ENCODE measurements at regions not wholly inside any gene's neighbourhood (a gene's known extent, or its start where the extent isn't known, plus 50 kb on each side); places are given as distances from the start of the nearest gene placed in this dataset.
"Not testable (repeated sequence)": the region's sequence is repeated elsewhere in the genome, so short reads cannot be mapped to it uniquely, and the experiment has no call there.

DNA sequence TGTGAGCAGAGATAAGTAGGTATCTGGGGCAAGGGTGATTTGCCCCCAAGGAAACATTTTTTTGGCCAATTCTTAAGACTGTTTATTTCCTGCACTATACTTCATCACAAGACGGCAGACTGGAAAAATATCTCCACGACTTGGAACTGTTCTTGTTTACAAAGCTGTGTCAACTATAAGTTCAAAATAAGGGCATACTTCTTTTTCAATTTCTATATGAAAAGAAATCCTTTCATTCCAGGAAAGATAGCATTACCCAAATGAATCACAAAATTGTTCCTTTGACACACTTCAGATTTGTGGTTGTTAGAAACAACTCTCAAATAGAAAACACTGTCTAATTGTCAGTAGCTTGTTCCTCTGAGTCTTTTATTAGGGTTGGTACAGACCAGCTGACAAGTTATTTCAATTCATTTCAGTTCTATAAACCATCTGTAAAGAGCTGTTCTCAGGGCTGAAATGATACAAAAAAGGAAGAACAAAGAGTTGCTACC is 212.9 kb upstream of the PRDM1 start:
- no peak overlapping the region for H3K4me3 ChIP-seq (ENCODE audit: low read length)
- H3K9me3 ChIP-seq (replicated peaks; ENCODE audit: low read length) = no peaks in the 10 kb centered on the region
- H3K9ac ChIP-seq (ENCODE audit: low read depth, low read length) = no peak overlapping the region
- H3K27me3 ChIP-seq (ENCODE audit: control insufficient read depth, insufficient read depth, low read length) = no peaks in the 10 kb centered on the region
- H3K36me3 ChIP-seq (ENCODE audit: insufficient read depth, low read length) = no peaks in the 10 kb centered on the region
- H3K4me2 ChIP-seq (ENCODE audit: low read length) = no peak overlapping the region
- H3K4me1 ChIP-seq (ENCODE audit: control insufficient read depth, insufficient read depth, low read length) = no peaks in the 10 kb centered on the region

DNA sequence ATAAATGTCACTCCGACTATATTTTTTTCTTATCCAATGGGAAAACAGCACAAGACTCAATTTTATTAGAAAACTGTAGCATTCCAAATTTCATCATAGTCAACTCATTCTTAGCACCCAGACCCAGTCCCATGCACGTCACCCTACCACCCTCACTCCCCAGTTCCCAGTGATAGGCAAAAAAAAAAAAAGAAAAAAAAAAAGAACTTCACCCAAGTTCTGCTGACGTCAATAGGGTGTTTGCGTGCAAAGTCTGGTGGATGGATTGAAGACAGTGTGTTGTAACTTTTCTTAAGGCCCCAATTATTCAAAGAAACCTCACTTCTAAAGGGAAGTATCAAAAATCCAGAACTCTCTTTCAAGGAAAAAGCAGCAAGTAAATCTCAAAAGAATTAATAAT is 213.9 kb upstream of the PRDM1 start:
- Histone ChIP-seq H3K4me3 (ENCODE audit: low read length) (no peak overlapping the region), H3K9me3 (replicated peaks; ENCODE audit: low read length) (no peaks in the 10 kb centered on the region), H3K4me2 (ENCODE audit: low read length) (no peak overlapping the region), H3K27me3 (ENCODE audit: control insufficient read depth, insufficient read depth, low read length) (no peaks in the 10 kb centered on the region), H3K9ac (ENCODE audit: low read depth, low read length) (no peak overlapping the region), H3K36me3 (ENCODE audit: insufficient read depth, low read length) (no peaks in the 10 kb centered on the region), H3K4me1 (ENCODE audit: control insufficient read depth, insufficient read depth, low read length) (no peaks in the 10 kb centered on the region)

DNA sequence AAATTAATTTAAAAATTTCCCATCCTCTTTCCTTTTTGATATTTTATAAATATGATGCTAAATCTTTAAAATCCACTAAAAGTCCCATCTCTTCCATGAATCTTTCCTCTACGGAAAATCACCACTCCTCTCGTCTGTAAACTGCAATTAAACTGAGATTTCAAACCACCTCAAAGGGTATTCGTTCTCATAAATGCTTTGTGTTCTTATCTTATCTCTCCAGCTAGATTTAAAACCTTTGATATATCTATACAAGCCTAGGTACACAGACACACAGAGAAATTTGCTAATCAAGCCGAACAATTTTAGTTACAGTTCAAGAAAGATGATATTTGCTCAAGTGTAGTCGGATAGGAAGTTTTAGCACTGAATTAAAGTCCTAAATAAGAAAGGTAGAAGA is 214.6 kb upstream of the PRDM1 start:
- H3K4me3 ChIP-seq (ENCODE audit: low read length) = no peak overlapping the region
- no peaks in the 10 kb centered on the region for H3K9me3 ChIP-seq (replicated peaks; ENCODE audit: low read length)
- H3K36me3 ChIP-seq (ENCODE audit: insufficient read depth, low read length) = no peaks in the 10 kb centered on the region
- no peaks in the 10 kb centered on the region for H3K27me3 ChIP-seq (ENCODE audit: control insufficient read depth, insufficient read depth, low read length)
- no peak overlapping the region for H3K9ac ChIP-seq (ENCODE audit: low read depth, low read length)
- H3K4me2 ChIP-seq (ENCODE audit: low read length) = no peak overlapping the region
- H3K4me1 ChIP-seq (ENCODE audit: control insufficient read depth, insufficient read depth, low read length) = no peaks in the 10 kb centered on the region

DNA sequence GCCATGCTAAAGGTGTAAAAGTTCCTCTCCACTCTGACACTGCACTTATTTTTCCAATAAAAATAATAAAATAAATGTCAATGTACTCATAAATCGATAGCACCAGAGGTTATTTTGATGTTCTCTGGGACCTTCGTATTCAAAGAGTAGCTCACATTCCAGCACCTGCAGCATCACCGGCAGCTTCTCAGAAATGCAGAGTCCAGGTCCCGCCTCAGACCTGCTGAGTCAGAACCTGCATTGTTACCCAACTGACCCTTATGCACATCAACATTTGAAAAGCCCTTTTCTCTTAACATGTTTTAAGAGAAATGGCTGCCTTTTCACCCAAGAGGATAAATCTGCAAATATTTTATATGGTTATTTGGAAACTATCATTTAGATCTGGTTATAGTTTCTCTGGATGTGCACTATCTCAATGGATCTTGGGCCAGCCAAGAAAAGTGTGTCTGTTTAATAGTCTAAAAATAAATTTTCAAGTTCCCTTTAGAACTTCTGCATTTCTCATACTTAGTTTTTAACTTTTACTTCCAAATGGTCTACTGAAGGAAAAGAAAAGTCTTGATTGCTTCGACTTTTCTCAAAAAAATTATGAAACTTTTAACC is 216.2 kb upstream of the PRDM1 start:
- H3K4me3 ChIP-seq (ENCODE audit: low read length) = no peak overlapping the region
- no peaks in the 10 kb centered on the region for H3K27me3 ChIP-seq (ENCODE audit: control insufficient read depth, insufficient read depth, low read length)
- H3K9me3 ChIP-seq (replicated peaks; ENCODE audit: low read length) = no peaks in the 10 kb centered on the region
- no peak overlapping the region for H3K4me2 ChIP-seq (ENCODE audit: low read length)
- no peak overlapping the region for H3K9ac ChIP-seq (ENCODE audit: low read depth, low read length)
- no peaks in the 10 kb centered on the region for H3K36me3 ChIP-seq (ENCODE audit: insufficient read depth, low read length)
- H3K4me1 ChIP-seq (ENCODE audit: control insufficient read depth, insufficient read depth, low read length) = no peaks in the 10 kb centered on the region

DNA sequence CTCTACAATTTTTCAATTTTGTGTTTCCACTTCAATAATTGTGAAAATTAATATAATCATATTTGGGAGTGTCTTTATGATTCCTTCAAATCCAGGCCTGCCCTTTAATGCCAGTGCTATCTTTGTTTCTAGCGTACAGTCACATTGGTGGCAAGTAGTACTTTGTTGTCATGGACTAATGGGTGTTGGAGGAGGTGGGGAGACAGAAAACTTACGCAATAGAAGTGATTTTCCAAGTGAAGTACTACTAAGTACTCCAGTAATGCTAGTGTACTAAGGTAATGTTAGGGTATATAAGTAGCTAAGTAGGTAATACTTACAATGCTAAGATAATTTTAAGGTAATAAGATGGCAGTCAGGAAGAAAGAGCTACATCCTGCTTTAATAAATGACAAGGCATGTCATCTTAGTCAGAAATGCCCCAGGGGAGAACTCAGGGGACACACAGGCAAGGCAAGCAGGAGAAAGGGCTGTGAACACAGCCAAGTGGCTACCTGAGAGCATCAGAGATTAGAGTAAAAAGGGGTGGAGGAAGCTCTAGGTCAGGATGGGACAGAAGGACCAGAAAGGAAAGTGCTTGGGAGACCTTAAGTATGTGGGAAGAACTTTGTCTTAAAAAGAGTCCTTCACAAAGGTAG is 217.2 kb upstream of the PRDM1 start:
- H3K36me3 ChIP-seq (ENCODE audit: insufficient read depth, low read length) = no peaks in the 10 kb centered on the region
- H3K9me3 ChIP-seq (replicated peaks; ENCODE audit: low read length) = no peaks in the 10 kb centered on the region
- no peaks in the 10 kb centered on the region for H3K4me1 ChIP-seq (ENCODE audit: control insufficient read depth, insufficient read depth, low read length)
- H3K27me3 ChIP-seq (ENCODE audit: control insufficient read depth, insufficient read depth, low read length) = no peaks in the 10 kb centered on the region
- H3K4me2 ChIP-seq (ENCODE audit: low read length) = no peak overlapping the region
- H3K4me3 ChIP-seq (ENCODE audit: low read length) = no peak overlapping the region
- no peak overlapping the region for H3K9ac ChIP-seq (ENCODE audit: low read depth, low read length)

DNA sequence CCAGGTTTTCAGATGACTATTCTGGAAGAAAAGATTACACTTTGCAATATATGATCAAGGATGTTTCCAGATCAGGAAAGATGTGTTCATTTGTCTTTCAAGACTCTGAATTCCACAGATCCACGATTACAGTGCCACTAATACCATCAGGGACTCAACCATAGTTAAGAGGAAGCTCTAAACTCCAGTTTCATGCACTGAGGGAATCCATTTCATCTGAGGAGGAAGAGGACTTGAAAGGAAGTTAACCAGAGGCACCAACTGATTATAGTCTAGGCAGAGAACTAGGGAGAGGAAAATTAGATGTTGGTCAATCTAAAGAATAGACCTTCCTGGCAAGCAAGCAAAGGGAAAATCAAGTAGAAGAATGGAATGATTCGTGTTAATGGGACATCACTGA is 218.3 kb upstream of the PRDM1 start:
- Histone ChIP-seq H3K9ac (ENCODE audit: low read depth, low read length) (no peak overlapping the region), H3K36me3 (ENCODE audit: insufficient read depth, low read length) (no peaks in the 10 kb centered on the region), H3K4me3 (ENCODE audit: low read length) (no peak overlapping the region), H3K9me3 (replicated peaks; ENCODE audit: low read length) (no peaks in the 10 kb centered on the region), H3K4me2 (ENCODE audit: low read length) (no peak overlapping the region), H3K27me3 (ENCODE audit: control insufficient read depth, insufficient read depth, low read length) (peaks cover 3% of the 10 kb centered on the region), H3K4me1 (ENCODE audit: control insufficient read depth, insufficient read depth, low read length) (no peaks in the 10 kb centered on the region)

DNA sequence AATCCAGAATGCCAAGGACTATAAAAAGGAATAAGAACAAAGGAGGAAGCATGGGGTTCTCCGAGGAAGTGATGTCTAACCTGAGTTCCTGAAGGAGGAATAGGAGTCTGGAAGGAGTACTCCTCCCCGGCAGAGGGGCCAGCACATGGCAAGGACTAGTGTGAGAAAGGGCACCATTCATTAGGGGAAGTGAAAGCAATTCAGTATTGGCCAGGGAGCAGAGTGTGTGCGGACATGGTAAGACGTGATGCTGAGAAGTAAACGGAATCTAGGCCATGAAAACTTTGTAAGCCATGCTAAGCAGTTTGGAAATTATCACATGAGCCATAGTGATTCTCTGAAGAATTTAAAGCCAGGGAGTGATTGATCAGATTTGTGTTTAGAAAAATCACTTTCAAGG is 218.9 kb upstream of the PRDM1 start:
- H3K27me3 ChIP-seq (ENCODE audit: control insufficient read depth, insufficient read depth, low read length) = peaks cover 3% of the 10 kb centered on the region
- no peaks in the 10 kb centered on the region for H3K4me1 ChIP-seq (ENCODE audit: control insufficient read depth, insufficient read depth, low read length)

DNA sequence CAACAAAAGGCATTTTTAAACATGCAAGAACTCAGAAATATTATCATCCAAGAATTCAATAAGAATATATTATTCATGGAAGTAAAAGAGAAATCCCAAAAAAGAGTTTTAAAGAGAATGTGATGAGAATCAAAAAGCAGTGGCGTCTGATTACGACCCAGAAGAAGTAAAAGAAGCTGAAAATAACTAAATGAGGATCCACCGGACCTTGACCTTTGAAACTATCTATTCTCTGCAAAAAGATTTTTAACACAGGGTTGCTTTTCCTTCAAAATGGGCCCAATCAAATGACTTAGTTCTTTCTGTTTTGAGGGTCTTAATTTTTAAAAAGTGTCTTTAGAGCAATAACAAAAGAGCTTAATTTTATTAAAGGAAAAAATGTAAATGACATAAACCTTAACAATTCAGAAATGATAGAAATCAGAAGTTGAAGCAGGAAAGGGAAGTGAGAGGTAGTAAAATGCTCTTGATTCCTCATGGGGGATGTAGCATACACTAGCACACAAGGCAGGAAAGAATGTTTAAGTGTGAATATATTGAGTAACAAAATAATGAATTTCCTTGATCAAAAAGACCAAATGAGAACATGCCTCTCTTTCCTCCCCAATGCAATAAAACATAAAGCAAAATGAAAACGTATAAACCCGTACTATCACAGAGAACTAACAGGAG is 223.1 kb upstream of the PRDM1 start:
- no peaks in the 10 kb centered on the region for H3K9me3 ChIP-seq (replicated peaks; ENCODE audit: low read length)
- H3K27me3 ChIP-seq (ENCODE audit: control insufficient read depth, insufficient read depth, low read length) = peaks cover 3% of the 10 kb centered on the region
- no peak overlapping the region for H3K9ac ChIP-seq (ENCODE audit: low read depth, low read length)
- no peak overlapping the region for H3K4me3 ChIP-seq (ENCODE audit: low read length)
- no peaks in the 10 kb centered on the region for H3K36me3 ChIP-seq (ENCODE audit: insufficient read depth, low read length)
- no peak overlapping the region for H3K4me2 ChIP-seq (ENCODE audit: low read length)
- H3K4me1 ChIP-seq (ENCODE audit: control insufficient read depth, insufficient read depth, low read length) = no peaks in the 10 kb centered on the region

More for the DNA sequence above, 218.9 kb upstream of the PRDM1 start:
- H3K4me3 ChIP-seq (ENCODE audit: low read length) = no peak overlapping the region
- H3K9ac ChIP-seq (ENCODE audit: low read depth, low read length) = no peak overlapping the region
- H3K4me2 ChIP-seq (ENCODE audit: low read length) = no peak overlapping the region
- no peaks in the 10 kb centered on the region for H3K36me3 ChIP-seq (ENCODE audit: insufficient read depth, low read length)
- no peaks in the 10 kb centered on the region for H3K9me3 ChIP-seq (replicated peaks; ENCODE audit: low read length)

DNA sequence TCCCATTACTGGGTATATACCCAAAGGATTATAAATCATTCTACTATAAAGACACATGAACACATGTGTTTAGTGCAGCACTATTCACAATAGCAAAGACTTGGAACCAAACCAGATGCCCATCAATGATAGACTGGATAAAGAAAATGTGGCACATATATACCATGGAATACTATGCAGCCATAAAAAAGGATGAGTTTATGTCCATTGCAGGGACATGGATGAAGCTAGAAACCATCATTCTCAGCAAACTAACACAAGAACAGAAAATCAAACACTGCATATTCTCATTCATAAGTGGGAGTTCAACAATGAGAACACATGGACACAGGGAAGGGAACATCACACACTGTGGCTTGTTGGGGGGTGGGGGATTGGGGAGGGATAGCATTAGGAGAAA is 225.2 kb upstream of the PRDM1 start:
- H3K4me1 ChIP-seq (ENCODE audit: control insufficient read depth, insufficient read depth, low read length); H3K4me2 ChIP-seq (ENCODE audit: low read length); H3K9me3 ChIP-seq (replicated peaks; ENCODE audit: low read length); H3K4me3 ChIP-seq (ENCODE audit: low read length); H3K36me3 ChIP-seq (ENCODE audit: insufficient read depth, low read length); H3K27me3 ChIP-seq (ENCODE audit: control insufficient read depth, insufficient read depth, low read length); H3K9ac ChIP-seq (ENCODE audit: low read depth, low read length): not testable (repeated sequence)

DNA sequence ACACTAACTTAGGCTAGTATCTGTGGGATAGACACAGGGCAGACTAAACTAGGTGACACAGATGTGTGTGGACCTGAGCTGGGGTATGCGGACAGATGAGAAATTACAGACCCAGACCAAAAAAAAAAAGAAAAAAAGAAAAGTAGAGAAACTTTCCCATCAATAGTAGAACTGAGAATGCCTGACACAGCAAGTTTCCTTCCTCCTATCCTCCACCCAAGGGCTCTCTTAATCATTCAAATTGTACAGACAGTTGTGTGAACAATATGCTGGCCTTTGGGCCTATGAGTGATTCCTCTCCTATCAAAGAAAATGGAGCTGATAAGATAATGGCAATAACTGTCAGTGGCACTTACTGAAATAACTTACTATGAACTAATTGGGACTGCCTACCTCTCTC is 226.7 kb upstream of the PRDM1 start:
- Histone ChIP-seq H3K4me1 (ENCODE audit: control insufficient read depth, insufficient read depth, low read length) (no peaks in the 10 kb centered on the region), H3K27me3 (ENCODE audit: control insufficient read depth, insufficient read depth, low read length) (peaks cover 3% of the 10 kb centered on the region), H3K36me3 (ENCODE audit: insufficient read depth, low read length) (no peaks in the 10 kb centered on the region), H3K9me3 (replicated peaks; ENCODE audit: low read length) (no peaks in the 10 kb centered on the region), H3K4me2 (ENCODE audit: low read length) (no peak overlapping the region), H3K4me3 (ENCODE audit: low read length) (no peak overlapping the region), H3K9ac (ENCODE audit: low read depth, low read length) (no peak overlapping the region)

DNA sequence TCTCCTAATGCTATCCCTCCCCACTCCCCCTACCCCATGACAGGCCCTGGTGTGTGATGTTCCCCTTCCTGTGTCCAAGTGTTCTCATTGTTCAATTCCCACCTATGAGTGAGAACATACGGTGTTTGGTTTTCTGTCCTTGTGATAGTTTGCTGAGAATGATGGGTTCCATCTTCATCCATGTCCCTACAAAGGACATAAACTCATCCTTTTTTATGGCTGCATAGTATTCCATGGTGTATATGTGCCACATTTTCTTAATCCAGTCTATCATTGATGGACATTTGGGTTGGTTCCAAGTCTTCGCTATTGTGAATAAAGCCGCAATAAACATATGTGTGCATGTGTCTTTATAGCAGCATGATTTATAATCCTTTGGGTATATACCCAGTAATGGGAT is 227.5 kb upstream of the PRDM1 start:
- not testable (repeated sequence) for H3K4me2 ChIP-seq (ENCODE audit: low read length); H3K4me3 ChIP-seq (ENCODE audit: low read length); H3K36me3 ChIP-seq (ENCODE audit: insufficient read depth, low read length); H3K9me3 ChIP-seq (replicated peaks; ENCODE audit: low read length); H3K4me1 ChIP-seq (ENCODE audit: control insufficient read depth, insufficient read depth, low read length); H3K27me3 ChIP-seq (ENCODE audit: control insufficient read depth, insufficient read depth, low read length); H3K9ac ChIP-seq (ENCODE audit: low read depth, low read length)

DNA sequence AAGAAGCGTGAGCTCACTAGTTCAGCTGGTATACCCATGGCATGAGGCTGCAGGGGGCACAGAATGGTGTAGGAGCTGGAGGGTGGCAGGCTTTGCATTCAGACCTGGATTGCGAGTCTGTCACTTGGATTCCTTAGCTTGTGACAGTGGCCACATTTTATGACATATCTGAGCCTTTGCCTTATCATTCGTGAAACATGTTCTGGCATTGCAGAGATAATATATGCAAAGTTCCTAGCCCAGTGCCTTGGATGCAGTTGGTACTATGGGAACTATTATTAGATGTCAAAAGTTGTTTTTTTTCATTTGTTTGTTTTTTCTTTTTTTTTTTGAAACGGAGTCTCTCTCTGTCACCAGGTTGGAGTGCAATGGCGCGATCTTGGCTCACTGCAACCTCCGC is 230.7 kb upstream of the PRDM1 start:
- H3K4me3 ChIP-seq (ENCODE audit: low read length) = no peak overlapping the region
- no peaks in the 10 kb centered on the region for H3K4me1 ChIP-seq (ENCODE audit: control insufficient read depth, insufficient read depth, low read length)
- H3K4me2 ChIP-seq (ENCODE audit: low read length) = no peak overlapping the region
- no peak overlapping the region for H3K9ac ChIP-seq (ENCODE audit: low read depth, low read length)
- no peaks in the 10 kb centered on the region for H3K9me3 ChIP-seq (replicated peaks; ENCODE audit: low read length)
- no peaks in the 10 kb centered on the region for H3K36me3 ChIP-seq (ENCODE audit: insufficient read depth, low read length)
- no peaks in the 10 kb centered on the region for H3K27me3 ChIP-seq (ENCODE audit: control insufficient read depth, insufficient read depth, low read length)

Data from skeletal muscle satellite cell (primary cell).